AG04449 (cell line): ENCODE measurements at regions not wholly inside any gene's neighbourhood (a gene's known extent, or its start where the extent isn't known, plus 50 kb on each side); places are given as distances from the start of the nearest gene placed in this dataset.

Experiments used
- CTCF ChIA-PET: fragments of 350-600 bp; formaldehyde crosslinking; extraction: SDS; loops from one replicate; lab custom pipeline; 2021; ENCODE audit warnings: antibody characterized with exemption; lab: Yijun Ruan, JAX
- POLR2A ChIA-PET: fragments of 400-600, 350-600 bp; formaldehyde crosslinking; extraction: SDS; loops from one replicate; lab custom pipeline; 2020; ENCODE audit warnings: antibody characterized with exemption, inconsistent platforms; lab: Yijun Ruan, JAX
- DNase-seq: peaks from one replicate; pipeline ENCODE4 v3.0.0-alpha.2; 2010; ENCODE audit warnings: low read depth, low spot score
- H3K4me3 ChIP-seq: 2 replicates; pipeline ENCODE4 v1.5.1; 2011; ENCODE audit warnings: low read depth, mild to moderate bottlenecking, control low read depth, low read length
- CTCF ChIP-seq: IDR thresholded peaks from one replicate; pipeline ENCODE4 v1.5.1; 2011; ENCODE audit warnings: mild to moderate bottlenecking, moderate library complexity, low read length, control low read depth, inconsistent platforms; ENCODE audit not compliant: insufficient read depth; ENCODE audit errors: missing control alignments

DNA sequence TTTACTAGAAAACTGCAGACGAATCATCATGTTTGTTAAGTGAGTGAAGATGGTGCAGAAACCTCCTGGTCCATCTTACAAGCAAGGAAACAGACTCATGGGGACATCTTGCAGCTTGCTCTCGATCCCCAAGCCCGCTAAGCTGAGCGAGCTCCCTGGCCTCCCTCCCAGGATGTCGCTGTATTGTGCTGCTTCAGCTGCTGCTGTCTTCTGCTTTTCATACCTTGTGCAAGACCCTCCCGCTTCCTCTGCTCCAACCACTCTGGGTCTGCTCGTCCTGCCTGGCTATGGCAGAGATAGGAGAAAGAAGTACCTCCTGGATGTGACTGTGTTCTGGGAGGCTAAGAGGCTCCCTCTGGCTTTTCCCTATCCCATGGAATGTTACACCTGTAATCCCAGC lies 285.2 kb upstream of the FZD8 start:
- ChIA-PET CTCF (no interaction called here), POLR2A (no interaction called here)
- DNase-seq, result no peak
- no peak for TF ChIP-seq CTCF
- H3K4me3 ChIP-seq, result no peak overlapping the region

DNA sequence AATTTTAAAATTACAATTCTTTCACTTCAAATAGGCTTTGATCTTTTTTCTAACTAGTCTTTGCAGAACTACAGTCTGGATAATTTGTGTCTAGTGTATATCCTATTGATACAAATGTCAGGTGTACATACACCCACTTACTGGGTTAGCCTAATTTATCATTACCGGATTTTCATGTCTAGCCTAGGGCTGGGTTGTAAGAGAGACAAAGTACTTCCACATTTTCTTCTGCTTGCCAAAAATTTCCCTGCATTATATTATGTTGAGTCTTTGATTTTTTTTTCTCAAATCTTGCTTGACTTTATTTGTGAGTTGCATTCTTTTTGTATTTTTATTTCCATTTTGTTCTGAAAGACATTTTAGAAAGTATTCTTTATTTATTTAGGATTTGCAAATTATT lies 284.8 kb upstream of the FZD8 start:
- ChIA-PET CTCF (no interaction called here), POLR2A (no interaction called here)
- no peak for TF ChIP-seq CTCF
- DNase-seq, result no peak
- no peak overlapping the region for H3K4me3 ChIP-seq

GRCh38 chr10:35925493-35925892 lies 283.4 kb upstream of the FZD8 start:
- H3K4me3 ChIP-seq, result no peak overlapping the region
- ChIA-PET POLR2A (no interaction called here), CTCF (no interaction called here)
- no peak for DNase-seq
- TF ChIP-seq CTCF, result no peak

GRCh38 chr10:35924759-35925158 lies 282.7 kb upstream of the FZD8 start:
- ChIA-PET CTCF (no interaction called here), POLR2A (no interaction called here)
- no peak overlapping the region for H3K4me3 ChIP-seq
- no peak for TF ChIP-seq CTCF
- DNase-seq, result no peak

DNA sequence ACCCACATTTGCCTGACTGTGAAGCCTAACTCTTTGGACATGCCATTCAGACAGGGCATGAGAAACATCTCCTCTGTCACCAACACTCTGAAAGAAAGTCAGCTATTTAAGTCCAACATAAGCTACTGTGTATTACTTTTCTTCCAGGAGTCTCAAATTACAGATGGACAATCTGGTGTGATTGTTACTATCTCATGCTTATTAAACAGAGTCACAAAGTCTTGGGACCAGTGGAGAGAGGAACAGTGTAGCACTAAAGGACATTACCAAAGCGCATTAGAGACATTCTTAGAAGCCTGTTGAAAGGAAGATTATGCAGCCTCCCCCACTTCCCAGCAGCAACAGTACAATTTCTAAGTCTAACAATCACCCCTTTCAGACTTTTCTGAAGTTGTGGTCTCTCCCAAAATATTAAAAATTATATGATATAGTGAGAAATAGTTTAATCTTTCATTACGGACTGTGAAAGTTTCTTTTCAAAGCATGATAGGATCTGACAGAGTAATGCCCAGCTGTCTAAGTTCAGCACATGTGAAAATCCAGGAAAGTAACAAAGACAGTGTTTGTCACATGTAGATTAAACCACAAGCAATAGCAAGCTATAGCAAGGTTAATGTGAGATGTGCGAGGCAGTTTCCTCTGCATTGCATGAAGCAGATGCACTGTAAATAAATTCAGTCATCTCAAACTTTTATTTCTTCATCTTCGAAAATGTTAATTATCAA lies 280.9 kb upstream of the FZD8 start:
- no peak for TF ChIP-seq CTCF
- ChIA-PET CTCF (no interaction called here), POLR2A (no interaction called here)
- DNase-seq, result no peak
- H3K4me3 ChIP-seq, result no peak overlapping the region

DNA sequence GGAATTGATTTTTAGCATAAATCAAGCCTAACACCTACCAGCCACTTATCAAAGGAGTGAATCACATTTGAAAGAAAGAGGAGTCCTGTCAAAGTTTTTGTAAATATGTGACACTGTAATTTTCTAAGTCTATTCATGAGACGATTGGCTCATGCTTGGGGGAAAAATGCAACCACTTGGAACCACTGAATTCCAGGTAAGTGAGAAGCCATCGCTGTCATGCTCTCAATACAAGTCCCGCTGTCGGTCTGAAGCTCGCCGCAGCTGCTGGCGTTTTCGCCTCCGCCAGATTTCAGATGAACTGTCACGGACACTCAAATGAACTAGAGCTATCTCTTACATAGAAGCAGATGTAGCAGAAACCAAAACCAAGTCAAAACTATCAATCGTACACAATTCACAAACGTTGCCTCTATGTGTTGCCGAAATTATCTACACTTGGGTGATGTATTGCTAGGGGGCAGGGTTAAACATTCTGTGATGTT lies 279.8 kb upstream of the FZD8 start:
- H3K4me3 ChIP-seq, result no peak overlapping the region
- CTCF ChIA-PET, result no interaction called here
- POLR2A ChIA-PET, result no interaction called here
- DNase-seq, result no peak
- TF ChIP-seq CTCF, result no peak
